HG02759 (cell line): ENCODE measurements at regions not wholly inside any gene's neighbourhood (a gene's known extent, or its start where the extent isn't known, plus 50 kb on each side); places are given as distances from the start of the nearest gene placed in this dataset.

ENCODE experiments used
- ATAC-seq: cut with Tn5 transposase; IDR thresholded peaks from one replicate; pipeline ENCODE4 v1.9.1; 2021; ENCODE audit warnings: mild to moderate bottlenecking, moderate library complexity; ENCODE audit not compliant: unreplicated experiment

DNA sequence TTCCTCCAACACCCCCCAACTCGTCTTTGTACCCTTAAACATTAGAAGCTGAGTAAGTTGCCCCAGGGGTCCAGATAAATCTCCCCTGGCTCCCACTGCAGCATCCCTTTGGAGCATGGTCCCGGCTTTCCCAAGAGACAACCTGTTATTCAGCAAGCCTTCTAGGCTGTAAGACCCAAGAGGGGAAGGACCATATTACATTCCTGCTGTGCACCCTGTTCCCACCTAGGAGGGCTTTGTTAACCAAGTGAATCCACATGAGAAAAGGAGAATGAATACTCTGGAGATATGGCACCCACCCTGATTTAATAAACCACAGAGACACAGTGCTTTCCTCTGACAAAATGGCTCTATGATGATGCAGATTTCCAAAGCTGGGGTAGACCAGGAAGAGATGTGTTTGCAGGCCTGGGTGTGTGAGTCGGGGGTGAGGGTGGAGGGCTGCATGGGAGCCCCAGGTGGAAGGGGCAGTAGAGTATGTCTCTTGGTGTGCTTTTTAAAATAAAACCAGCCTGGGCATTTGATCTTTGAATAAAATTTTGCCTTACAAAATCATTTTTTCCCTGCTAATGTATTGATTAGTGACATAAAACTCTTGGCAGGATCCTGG lies 325.2 kb downstream of the DRD1 start:
- no peak for ATAC-seq

DNA sequence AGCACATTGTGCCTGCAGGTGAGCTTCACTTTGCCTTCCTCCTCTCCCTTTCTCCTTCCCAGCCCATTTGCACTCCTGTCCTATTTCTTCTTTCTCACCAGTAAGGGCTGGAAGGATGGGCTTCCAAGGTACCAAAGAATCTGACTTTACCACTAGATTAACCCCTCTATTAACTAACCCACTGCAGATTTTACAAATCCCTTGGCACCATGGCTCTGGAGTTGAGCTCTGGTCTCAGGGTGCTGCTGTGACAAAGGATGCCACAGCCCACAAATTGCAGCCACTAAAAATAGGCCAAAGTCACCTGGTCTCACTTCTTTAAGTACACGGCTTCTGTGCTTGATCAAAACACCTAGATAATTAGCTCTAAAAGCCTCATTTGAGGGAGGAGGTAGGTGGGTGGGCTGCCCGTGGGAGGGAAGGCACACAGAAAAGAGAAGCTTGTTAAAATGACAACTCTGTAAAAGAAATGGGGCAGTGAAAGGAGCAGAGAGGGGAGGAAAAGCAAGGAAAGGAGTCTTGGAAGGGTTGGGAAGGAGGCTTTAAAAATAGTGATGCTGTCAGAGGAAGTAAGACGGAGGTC lies 327.4 kb downstream of the DRD1 start:
- ATAC-seq: no peak

DNA sequence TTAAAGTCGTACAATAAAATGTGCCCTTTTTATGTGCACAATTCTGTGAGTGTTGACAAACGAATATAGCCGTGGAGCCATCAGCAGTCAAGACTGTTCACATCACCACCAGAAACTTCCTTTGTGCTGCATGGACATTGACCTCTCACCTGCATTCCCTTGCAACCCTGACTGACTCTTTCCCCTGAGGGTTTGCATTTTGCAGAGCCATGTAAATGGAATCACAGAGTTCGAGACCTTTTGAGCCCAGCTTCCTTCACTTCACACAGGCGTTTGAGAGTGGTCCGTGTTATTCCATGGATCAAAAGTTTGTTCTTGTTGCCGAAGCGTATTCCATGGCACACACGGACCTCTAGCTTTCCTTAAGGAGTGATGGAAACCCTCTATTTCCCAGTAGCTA lies 328.2 kb downstream of the DRD1 start:
- ATAC-seq: no peak

DNA sequence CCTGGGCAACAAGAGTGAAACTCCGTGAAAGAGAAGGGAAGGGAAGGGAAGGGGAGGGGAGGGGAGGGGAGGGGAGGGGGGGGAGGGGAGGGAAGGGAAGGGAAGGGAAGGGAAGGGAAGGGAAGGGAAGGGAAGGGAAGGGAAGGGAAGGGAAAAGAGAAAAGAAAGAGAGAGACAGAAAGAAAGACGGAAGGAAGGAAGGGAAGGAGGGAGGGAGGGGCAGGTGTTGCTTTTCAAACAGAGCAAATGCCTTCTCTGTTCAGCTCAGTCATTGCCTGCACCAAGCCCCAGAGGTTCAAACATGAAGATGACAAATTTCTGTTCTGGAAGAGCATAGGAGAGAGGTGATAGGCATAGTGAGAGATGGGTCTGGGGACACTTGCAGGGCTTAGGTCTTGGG lies 330.0 kb downstream of the DRD1 start:
- ATAC-seq: no peak

DNA sequence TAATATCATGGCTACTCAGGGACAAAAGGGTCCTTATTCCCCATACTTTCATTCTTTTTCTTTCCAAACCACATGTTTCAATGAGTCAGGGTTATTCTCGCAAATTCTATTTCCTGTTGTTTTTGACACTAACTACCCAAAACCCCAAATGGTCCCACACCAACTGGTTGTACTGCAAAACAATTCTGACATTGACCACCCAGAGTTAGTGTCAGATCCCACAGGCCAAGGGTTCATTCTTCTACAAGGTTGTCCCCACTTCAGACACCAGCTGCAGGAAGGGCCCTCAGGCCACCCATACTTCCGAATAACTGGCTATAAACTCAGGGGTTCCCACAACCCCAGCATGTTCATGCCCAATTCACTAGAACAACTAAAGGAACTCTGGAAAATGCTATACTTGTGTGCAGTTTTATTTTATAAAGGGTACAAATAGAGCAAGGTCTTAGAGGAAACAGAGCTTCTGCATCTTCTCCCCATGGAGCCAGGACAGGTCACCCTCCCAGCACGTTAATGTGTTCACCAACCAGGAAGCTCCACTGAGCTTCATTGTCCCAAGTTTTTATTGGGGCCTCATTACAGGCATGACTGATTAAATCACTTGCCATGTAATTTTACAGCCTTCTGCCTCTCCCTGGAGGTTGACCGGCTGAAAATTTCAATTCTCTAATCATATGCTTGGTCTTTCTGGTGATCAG lies 334.8 kb downstream of the DRD1 start:
- ATAC-seq: no peak

DNA sequence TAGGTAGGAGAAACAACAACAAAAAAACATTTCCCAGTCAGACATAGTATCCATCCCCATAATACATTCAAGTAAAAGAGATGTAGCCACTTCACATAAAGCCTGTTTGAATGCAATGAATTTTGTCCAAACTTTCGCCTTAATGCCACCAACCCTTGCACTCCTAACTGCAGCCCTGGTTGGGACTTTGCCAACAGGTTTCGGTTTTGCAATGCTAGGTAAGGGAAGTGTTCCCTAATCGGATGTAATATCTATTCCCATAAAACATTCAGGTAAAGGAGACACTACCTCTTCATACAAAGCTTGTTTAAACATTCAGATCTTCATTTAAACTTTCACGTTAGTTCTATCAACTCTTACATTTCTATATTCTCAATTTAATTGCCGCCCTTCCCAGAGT lies 336.1 kb downstream of the DRD1 start:
- ATAC-seq: no peak

DNA sequence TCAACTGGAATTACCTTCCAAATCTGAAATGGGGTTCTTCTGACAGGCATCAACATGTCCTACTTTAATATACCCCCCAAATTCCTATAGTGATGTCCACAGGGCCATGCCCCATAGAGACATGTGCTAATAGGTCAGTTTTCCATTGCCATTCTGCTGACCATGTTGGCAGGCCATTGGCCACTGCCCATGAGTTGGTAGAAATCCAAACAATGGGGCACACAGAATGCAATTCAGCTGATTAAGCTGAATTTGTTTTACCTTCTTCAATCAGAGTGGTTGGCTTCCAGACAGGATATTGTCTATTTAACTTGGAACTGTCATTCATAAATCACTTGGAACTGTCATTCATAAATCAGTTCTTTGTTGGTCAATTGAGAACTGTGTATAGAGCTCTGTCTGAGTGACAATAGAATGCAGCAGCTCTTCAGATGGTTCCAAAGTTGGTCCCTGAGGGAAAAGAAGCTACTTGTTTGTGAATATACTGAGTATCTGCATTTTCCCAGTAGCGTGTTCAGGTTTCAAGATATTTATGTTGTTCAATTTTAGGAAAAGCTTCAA lies 336.9 kb downstream of the DRD1 start:
- no peak for ATAC-seq

DNA sequence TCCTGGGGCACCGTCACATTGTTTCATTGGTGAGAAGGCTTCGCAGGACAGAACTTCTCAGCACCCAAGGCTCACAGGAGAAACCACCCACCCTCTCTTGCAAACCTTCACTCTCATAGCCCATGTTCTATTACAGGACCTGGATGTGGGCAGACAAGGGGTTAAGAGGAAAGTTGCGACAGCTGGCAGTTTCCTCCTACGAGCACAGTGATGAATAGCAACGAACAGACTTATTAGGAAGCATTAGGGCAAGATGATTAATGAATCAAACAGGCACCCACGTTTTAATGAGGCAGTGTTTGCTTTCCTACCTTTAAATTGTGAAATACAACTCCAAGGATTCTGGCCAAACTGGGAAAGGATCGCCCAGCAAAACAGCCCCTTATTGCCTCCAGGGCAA lies 339.3 kb downstream of the DRD1 start:
- no peak for ATAC-seq

DNA sequence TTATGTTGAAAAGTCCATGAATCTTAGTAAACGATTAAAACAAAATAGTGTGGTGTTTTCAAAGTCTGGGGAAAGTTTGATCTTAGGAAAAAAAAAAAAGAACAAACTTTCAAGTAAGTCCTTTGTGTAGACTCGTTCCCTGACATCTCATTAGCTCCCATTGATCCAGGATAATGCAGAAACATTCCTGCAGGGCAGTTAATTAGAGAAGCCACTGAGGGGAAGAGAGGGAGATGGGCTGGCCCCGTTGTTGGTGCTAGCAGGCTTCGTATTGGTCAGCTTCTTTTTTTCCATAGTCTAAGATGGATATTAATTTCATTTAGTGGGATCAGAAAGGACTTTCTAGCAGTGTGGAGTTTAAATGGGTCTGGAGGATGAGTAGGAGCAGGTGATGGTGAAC lies 340.2 kb downstream of the DRD1 start:
- ATAC-seq: no peak

DNA sequence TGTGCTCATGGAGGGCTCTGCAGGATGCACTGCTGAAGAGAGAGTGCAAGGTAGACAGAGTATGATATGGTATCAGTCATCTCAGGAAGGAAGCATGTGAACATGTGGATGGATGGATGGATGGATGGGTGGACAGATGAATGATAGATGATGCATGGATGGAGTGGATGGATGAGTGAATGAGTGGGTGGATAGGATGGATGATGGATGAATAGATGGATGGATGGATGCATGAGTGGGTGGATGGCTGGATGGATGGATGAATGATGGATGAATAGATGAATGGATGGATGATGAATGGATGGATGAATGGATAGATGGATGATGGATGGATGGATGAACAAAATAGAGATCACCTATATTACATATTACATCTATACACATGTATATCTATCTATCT lies 341.3 kb downstream of the DRD1 start:
- ATAC-seq: no peak

DNA sequence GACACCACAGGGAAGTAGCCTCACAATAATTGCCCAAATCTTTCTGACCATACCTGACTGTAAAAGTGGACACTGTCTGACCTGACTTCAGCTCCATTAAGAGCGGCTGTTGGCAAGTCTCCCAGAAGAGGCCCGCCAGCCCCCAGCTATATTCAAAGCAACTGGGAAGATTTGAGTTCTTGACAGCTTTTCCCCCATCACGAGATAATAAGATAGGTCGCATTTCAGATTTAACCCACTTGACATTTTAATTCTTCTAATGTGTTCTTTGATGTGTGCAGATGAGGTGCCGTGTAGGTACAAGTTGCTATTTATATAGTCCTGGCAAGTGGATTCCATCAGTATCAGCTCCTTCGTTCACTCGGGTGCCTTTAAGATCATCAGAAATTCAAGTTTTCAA lies 345.7 kb downstream of the DRD1 start:
- ATAC-seq: no peak

DNA sequence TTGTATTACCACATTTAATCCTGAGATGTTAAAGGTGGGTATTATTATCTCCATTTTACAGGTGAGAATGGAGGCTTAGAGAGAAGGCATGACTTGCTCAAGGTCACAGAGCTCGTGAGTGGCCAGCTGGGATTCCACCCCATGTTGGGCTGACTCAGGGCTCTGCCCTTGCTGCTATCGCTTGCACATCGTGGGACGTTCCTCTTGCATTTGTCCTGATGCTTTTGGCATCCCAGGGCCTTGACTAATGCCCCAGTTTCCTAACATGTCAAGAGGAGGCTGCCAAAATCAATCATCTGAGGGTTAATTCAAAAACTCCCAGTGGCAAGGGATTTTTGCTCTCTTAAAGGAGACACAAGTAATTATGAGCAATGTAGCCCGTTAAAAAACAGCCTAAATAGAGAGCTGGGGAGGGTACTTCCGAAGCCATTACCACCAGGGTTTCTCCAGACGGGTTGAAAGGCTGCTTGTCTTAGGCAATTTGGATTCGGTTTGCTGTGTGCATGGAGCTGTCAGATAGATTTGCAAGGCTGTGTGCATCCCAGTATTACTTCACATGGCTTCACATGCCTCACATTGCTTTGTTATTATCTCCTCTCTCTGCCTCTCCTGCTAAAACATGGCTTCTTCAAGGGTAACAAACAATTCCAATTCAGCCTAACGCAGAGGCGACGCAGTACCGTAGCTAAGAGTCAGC lies 347.4 kb downstream of the DRD1 start:
- ATAC-seq: no peak

DNA sequence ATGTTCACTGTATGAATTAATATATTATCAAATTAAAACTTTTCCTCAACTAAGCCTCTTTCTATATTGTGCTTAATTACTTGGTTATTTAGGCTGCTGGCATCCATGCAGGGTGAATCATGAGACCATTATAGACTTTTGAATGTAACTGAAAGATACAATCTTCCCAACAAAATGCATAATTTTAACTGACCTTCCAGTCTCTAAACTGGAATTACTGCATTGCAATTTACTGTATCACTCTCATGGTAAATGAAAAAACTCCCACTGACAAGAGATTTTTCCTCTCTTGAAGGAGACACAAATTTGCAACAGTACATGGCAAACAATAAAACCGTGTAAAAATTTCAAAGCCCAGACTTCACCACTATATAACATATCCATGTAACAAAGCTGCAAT lies 349.5 kb downstream of the DRD1 start:
- no peak for ATAC-seq

DNA sequence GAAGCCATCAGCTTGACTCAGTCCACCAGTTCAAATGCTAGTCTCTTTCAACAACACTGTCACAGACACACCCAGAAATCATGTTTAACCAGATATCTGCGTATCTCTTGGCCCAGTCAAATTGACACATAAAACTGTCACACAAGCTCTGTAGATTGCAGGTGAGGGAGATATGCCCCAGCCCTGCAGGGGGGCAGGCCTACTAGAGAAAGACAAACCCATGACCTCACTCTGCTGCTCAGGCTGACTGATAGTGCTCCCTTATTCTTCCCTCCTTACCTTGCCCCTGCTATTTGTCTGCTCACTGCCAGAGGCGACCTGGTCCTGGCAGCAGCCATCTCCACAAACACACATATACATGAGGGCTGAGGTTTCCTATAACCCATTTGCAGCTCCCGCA lies 351.3 kb downstream of the DRD1 start:
- no peak for ATAC-seq

DNA sequence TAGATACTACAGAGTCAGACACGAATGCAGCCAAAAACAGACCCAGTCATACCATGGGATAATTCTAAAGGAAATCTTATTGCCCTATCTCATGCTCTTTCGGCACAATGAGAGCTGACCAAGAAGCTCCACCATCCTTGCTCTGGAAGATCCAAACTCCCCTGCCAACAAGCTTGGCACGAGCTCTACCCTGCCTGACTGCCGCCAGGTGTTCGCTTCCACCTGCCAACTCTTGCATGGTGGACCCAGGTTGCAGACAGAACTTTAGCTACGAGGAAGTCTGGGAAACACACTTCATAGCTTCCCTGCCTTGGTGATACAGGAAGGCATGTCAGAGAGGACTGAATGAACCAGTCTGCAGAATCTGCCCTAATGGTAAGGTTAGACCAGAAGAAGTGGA lies 355.0 kb downstream of the DRD1 start:
- no peak for ATAC-seq

DNA sequence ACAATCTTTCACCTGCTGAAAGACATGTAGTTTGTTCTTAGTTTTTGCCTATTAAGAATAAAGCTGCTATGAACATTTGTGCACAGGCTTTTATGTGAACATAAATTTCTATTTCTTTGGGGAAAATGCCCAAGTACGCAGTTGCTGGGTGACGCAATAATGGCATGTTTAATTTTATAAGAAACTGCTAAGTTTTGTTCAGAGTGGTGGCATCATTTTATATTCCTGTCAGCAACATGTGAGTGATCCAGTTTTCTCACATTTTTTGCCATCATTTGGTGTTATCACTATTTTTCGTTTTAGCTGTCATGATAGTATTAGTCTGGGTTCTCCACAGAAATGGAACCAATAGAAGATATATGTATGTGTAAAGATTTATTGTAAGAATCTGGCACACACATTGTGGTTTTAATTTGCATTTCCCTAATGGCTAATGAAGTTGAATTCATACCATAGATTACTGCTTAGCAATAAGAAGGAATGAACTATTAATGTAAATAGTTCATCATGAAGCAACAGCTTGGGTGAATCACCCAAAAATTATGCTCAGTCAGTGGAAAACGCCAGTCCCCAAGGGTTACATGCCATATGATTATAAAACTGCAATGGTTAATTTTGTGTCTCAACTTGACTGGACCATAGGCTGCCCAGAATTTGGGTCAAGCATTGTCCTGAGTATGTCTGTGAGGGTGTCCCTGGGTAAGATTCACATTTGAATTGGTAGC lies 358.6 kb downstream of the MSX2 start:
- no peak for ATAC-seq

DNA sequence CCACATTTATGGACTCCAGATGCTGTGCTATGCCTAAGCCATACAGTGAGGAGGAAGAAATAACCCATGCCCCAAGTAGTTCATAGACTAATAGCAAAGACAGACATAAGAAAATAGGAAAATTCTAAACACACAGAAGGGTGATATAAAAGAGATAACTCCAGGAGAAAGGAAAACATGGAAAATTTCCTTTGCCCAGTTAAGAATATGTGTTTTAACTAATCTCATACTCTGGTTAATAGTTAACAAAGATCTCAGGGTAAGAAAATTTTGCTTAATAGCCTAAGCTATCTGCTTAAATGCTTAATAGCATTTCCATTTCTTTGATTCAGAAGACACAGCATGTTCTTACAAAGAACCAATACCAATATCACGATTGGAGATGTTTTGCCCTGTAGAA lies 358.0 kb downstream of the MSX2 start:
- no peak for ATAC-seq

DNA sequence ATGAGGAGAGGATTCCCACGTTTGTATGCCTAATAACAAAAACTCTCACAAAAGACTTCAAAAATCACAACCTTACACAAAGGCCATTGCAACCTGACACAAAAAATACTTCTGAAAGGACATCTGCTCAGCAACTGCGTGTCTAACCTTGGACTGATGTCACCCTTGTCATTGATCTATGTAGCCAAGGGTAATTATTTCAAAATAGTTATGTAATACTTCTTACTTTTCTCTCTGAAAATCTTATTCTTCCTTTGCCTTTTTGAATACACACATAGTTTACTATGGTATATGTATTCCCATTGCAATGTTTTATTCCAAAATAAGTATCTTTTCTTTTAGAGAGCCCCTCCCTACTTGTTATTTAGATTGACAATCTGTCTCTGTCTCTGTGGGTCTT lies 355.3 kb downstream of the MSX2 start:
- no peak for ATAC-seq

DNA sequence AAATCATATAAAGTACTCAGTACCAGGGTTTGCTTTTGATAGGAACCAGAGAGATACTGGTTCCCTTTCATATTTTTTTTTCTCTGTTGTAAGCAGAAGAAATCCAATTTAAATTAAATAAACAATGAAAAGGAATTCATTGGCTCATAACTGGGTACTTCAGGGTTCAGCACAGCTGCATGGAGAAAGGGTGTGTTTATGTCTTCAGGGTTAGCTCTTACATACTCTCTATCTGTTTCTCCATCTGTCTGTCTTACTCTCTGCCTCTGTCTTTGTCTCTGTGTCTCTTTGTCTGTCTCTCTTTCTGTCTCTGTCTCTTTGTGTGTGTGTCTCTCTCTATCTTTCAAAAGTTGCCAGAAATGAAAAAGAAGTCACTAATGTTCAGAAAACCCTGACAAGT lies 345.9 kb downstream of the MSX2 start:
- no peak for ATAC-seq

DNA sequence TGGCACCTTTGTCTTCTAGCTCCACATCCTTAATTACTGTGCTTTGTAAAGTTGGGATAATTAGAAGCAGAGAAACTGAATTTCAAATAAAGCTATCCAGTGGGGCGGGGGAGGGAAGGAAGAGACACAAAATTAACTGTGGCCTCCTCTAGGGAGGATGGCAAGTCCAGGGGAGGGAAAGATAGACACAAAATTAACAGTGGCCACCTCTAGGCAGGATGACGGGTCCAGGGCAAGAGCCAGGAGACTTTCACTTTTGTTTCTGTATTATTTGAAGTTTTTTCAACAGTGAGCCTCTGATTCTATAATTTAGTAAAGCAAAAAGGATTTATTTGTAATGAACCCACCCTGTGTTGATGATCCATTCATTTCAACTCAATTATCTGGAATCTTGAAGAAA lies 335.9 kb downstream of the MSX2 start:
- ATAC-seq: no peak

DNA sequence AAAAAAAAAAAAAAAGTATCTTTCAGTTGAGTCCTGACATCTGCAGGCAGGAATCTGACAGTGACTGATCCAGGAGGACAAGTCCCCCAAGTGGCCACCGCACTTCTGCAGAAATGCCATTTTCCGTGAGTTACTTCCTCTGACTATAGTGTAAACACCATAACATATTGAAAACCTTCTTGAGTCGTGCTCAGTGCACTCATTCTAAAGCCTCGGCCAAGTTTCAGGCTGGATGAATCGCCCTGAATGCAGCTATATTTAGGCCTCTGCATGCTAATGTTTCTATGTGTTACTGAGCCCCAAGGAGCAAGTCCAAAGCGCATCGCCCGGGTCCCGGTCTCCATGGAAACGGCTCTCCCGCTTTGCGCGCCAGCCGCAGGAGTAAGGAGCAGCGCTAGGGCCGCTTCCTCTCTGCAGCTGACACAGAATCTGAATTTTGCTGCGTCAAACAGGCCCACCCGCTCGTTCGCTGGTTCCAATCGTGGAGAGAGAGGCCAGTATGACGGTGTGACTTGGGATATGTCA lies 335.4 kb downstream of the MSX2 start:
- no peak for ATAC-seq
